Activated T-cell treated with anti-CD3 and anti-CD28 coated beads for 4 hours (primary cell): ENCODE measurements at regions not wholly inside any gene's neighbourhood (a gene's known extent, or its start where the extent isn't known, plus 50 kb on each side); places are given as distances from the start of the nearest gene placed in this dataset.
"Not testable (repeated sequence)": the region's sequence is repeated elsewhere in the genome, so short reads cannot be mapped to it uniquely, and the experiment has no call there.

Source experiments
- DNase-seq: peaks from one replicate; pipeline ENCODE4 v3.0.0-alpha.2; 2020

DNA sequence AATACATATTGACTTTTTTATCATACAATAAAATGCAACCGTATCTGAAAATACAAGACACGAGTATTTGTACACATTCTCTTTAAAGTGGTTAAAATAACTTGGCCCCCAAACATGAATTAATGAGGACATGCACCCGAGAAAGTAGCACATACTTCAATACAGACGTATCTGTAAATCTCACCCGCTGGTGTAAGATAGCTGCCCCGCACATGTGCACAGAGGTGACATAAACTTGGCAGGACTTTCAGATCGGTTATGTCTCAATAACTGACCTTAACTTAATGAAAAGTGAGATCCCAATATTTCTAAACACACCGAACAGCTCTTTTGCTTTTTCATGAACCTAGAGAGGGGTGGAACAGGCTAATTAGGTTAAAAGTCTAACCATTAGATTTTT lies 91.5 kb upstream of the RPS6KA2 start:
- DNase-seq: no peak

GRCh38 chr6:166716910-166717617 lies 90.0 kb upstream of the RPS6KA2 start:
- no peak for DNase-seq

- DNase-seq: no peak
These were observed 88.9 kb upstream of the RPS6KA2 start for GRCh38 chr6:166715992-166716391.

DNA sequence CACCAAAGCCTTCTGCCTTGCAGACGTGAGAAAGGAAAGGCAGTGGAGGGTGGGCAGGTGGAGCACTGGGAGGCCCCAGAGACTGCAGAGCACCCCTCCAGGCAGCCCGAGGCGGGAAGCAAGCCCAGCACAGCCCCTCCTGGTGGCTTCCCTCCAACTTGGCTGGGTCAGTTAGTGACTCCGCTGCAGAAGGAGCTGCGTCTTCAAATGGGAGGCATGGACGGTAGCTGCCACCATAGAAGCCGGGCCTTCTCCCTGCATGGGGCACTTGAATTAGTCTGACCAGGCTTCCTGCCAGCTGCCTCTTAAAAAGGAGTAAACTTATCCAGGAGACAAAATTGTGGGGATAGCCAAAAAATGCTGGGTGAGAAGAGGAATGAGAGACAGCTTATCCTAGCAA lies 88.0 kb upstream of the RPS6KA2 start:
- DNase-seq: no peak

DNA sequence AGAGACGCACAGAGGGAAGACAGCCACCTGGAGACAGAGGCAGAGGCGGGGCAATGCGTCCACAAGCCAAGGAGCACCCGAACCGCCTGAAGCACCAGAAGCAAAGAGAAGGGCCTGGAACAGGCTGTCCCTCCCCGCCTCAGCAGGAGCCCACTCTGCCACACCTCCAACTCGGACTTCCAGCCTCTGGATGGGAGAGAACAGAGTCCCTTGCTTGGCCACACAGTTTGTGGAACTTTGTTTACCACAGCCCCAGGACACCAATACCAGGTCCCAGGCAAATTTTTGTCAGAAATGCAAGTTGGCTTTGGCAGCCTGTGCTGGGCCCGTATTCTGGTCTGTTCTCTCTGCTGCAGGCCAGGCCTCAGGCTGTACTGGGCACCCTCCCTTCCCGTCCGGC lies 87.5 kb upstream of the RPS6KA2 start:
- DNase-seq: no peak

- DNase-seq: no peak
These were observed 87.1 kb upstream of the RPS6KA2 start for GRCh38 chr6:166714187-166714510.

GRCh38 chr6:166713434-166714186 lies 86.6 kb upstream of the RPS6KA2 start:
- DNase-seq: no peak

DNA sequence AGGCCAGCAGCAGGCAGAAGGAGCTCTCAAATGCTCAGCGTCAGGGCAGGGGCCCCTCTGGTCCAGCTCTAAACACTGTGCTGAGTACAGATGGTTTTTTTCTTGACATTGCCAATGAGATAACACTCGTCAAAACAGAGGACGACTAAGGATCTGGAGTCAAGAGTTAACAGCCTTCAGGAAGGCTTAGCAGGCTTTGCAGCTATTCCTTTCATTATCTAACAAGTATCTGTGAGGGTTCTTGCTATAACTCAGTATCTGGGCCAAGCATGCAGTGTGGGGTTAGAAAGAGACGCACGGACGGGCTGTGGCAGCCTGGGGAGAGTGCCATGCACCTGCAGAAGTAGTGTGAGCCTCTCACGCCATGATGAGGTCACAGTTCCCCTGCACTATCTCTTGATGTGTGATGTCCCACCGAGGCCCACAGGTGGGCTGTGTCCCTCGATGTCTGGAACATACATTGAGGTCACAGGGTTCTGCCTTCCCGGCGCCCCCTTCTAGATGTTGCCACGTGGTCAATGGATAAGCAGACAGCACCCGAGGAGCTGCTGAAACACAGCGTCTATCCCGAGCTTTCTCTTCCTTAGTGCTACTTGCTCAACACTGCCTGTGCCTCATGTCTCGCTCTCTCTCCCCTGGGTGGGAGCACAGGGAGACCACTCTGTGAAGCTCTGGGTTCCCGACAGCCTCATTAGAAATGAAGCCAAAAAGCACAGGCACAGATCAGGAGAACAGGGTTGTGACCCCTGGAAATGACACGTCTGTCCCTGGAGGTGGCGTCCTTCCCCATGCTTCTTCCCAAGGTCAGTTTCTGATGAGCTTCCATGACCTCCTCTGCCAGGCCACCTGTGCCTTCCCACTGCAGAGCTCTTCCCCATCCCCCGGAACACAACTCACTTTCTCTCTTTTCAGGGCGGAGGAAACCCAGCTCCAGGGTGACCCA lies 85.5 kb upstream of the RPS6KA2 start:
- DNase-seq: no peak

DNA sequence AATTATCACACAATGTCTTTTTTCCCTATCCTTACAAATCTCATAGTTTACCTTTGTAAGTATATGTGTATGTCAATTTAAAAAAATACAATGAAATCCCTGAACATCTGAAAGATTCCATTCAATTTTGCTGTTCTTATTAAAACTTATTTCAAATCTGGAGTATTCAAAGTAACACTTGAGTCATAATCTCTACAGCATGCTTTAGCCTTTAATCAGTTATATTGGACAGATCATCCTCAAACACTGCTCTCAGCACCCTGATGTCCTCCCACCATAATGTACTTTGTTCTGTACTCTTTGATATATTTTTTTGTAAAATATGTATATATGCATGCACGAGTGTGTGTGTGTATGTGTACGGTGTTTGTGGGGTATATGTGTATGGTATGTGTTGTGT lies 83.0 kb upstream of the RPS6KA2 start:
- DNase-seq: no peak

DNA sequence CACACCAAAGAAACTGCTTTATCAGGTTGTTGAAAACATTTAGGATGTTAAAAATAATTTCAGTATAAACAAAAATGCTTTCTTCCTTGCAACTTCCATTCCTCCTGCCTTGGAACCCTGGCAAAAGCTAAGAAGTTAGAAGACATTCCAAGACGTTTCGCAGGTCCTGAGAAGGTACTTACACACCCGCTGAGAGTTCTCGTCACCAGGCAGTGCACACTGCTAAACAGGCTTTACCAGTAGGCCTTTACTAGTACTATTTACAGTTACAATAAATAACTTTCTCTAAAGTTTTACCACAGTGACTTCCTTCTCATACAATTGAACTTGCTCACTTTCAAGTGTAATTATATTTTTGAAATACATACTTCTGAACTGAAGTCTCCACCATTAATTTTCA lies 81.4 kb upstream of the RPS6KA2 start:
- no peak for DNase-seq

DNA sequence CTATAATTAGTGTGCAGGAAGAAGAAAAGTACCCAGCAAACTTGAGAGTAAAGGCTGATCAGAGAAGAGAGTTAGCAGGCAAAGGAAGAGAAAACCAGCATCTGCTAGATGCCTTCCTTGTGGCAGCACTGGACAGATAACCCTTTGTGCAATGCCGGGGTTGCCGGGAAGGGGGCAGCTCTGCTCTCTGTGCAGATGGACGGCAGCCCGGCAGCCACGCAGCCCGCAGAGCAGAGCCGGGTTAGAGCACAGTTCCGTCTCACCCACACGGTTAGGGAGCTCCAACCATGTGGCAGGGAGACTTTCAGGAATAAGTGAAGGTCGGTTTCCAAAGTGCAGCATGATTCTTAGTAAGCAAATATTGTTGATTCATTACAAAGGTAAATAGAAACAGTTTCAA lies 80.0 kb upstream of the RPS6KA2 start:
- DNase-seq: no peak

- no peak for DNase-seq
These were observed 78.0 kb upstream of the RPS6KA2 start for GRCh38 chr6:166705069-166705468.

DNA sequence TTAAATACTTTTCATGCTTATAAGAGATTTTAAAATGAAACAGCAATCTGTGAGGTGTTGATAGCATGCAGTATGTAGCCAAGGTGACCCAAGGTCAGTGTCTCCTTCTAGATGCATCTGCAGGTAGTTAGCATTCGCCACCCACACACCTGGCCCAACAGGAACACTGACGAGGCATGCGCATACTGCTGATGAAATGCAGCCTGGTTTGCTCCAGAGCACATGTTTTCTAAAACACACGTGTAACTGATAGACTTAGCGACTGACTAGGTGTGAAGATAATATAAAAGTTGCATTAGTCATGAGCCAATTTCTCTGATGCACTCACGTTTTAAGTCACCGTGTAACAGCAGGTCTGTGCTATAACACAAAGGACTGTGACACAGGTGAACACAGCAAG lies 77.1 kb upstream of the RPS6KA2 start:
- no peak for DNase-seq

DNA sequence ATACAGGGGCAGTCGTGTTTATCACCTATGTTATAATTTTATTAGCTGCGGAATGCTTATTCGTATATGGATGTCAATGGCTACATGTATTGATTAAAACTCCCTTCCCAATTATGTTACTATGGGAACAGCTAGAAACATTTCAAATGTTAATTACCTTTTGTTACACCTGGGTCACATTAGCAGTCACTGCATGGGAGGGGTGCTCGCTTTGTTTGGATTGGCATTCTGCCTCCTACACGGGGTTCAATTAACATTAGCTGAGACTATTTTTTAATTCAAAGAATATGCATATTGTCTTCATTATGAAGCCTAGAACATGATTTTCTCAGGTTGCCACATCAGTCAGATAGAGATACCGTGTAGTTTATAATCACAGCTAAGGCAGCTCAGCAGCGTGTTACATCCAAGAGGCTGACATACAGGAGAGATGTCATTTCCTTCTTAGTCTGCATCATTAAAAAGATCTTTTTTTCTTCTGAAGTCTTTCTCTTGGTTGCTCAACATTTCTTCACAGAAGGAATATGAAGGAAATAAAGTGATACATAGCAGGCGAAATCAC lies 76.2 kb upstream of the RPS6KA2 start:
- DNase-seq: no peak

DNA sequence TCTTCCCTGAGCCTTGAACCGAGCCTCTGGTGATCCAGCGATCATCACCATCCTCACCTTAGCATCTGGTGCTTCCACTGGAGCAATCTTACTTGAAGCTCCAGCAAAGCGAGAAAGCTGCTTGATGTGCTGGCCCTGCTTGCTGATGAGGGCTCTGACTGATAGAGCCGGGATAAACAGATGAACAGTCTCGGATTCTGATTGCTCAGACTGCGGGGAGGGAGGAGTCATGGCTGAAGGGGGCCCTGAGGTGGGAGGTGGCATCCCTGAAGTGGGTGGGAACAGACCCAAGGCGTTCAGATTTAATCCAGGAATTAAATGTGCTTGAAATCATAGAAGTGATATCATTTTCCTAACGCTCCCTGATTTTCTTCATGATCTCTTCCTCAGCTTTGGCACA lies 74.4 kb upstream of the RPS6KA2 start:
- DNase-seq: not testable (repeated sequence)

GRCh38 chr6:166700871-166701270 lies 73.8 kb upstream of the RPS6KA2 start:
- not testable (repeated sequence) for DNase-seq

DNA sequence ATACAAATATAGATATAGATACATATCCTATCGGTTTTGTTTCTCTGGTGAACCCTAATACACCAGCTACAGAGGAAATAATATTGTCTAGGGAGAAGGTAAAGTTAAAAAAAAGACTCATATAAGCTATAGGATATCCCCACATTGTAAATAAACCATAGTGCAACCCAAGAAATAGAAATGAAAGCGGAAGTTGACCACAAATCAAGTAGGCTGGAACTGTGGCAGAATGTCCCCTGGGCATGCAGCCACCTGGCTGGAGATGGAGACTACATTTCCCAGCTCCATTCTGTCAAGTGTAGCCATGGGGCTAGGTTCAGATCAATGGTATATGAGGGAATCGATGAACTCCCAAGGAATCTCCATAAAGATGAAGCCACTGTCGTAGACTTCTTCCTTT lies 70.1 kb upstream of the RPS6KA2 start:
- DNase-seq: no peak

GRCh38 chr6:166693880-166694279 lies 66.8 kb upstream of the RPS6KA2 start:
- no peak for DNase-seq

- DNase-seq: no peak
These were observed 65.8 kb upstream of the RPS6KA2 start for GRCh38 chr6:166692723-166693302.

- no peak for DNase-seq
These were observed 64.7 kb upstream of the RPS6KA2 start for GRCh38 chr6:166691746-166692145.

GRCh38 chr6:166691199-166691598 lies 64.1 kb upstream of the RPS6KA2 start:
- DNase-seq: no peak

GRCh38 chr6:166689687-166690086 lies 62.6 kb upstream of the RPS6KA2 start:
- DNase-seq: no peak

DNA sequence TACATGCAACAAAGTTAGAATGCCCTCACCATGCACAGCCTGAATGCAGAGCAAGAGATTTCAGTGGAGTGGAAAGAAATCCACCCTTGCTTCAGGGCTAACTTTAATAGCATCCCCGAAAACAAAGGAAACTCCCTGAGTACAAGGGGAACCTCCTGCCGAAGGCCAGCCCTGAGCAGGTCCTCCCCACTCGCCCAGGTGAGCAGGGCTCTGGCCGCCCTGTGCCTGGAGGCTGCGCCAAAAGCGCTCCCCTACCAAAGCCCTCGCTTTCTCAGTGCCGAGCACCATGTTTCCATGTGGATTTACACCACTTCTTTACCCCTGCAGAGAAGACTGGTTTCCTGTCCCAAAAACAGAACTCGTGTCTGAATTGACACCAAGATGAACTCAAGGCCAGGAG lies 61.9 kb upstream of the RPS6KA2 start:
- no peak for DNase-seq
